SK-N-SH treated with all-trans-retinoic acid at 6 μM for 48 hours (cell line): ENCODE measurements at regions not wholly inside any gene's neighbourhood (a gene's known extent, or its start where the extent isn't known, plus 50 kb on each side); places are given as distances from the start of the nearest gene placed in this dataset.

Experiments
- ATAC-seq: fragments of 200-7000 bp; cut with Tn5 transposase; 3 replicates; pipeline ENCODE4 v1.9.1; 2020; ENCODE audit warnings: mild to moderate bottlenecking, moderate library complexity
- ARNTL ChIP-seq: fragments of 450-650 bp; formaldehyde crosslinking; IDR thresholded peaks from 2 replicates; pipeline ENCODE4 v1.5.0; 2020; ENCODE audit warnings: low read depth, mild to moderate bottlenecking, moderate library complexity, borderline replicate concordance
- BACH2 ChIP-seq: fragments of 250-450 bp; sonication (Bioruptor Pico); IDR thresholded peaks from 2 replicates; pipeline ENCODE4 v1.9.0; 2021; ENCODE audit warnings: mild to moderate bottlenecking, borderline replicate concordance
- CREB5 ChIP-seq: fragments of 250-450 bp; sonication (Bioruptor Pico); IDR thresholded peaks from 2 replicates; pipeline ENCODE4 v1.5.1; 2020; ENCODE audit warnings: low read depth, mild to moderate bottlenecking, moderate library complexity
- CSDC2 ChIP-seq: fragments of 250-450 bp; sonication (Bioruptor Pico); IDR thresholded peaks from 2 replicates; pipeline ENCODE4 v1.5.0; 2020; ENCODE audit warnings: mild to moderate bottlenecking, moderate library complexity
- ESRRG ChIP-seq: fragments of 250-450 bp; sonication (Bioruptor Pico); IDR thresholded peaks from 2 replicates; pipeline ENCODE4 v1.6.1; 2021; ENCODE audit warnings: mild to moderate bottlenecking
- GLIS3 ChIP-seq: fragments of 250-450 bp; sonication (Bioruptor Pico); IDR thresholded peaks from 2 replicates; pipeline ENCODE4 v1.5.0; 2020; ENCODE audit warnings: mild to moderate bottlenecking, moderate library complexity
- ISL1 ChIP-seq: fragments of 250-450 bp; sonication (Bioruptor Pico); IDR thresholded peaks from 2 replicates; pipeline ENCODE4 v2.1.2; 2022; ENCODE audit warnings: mild to moderate bottlenecking, moderate library complexity
- OSR1 ChIP-seq: fragments of 250-450 bp; sonication (Bioruptor Pico); IDR thresholded peaks from 2 replicates; pipeline ENCODE4 v1.8.0; 2022; ENCODE audit warnings: moderate library complexity, mild to moderate bottlenecking, inconsistent platforms
- POU6F1 ChIP-seq: fragments of 250-450 bp; sonication (Bioruptor Pico); IDR thresholded peaks from 2 replicates; pipeline ENCODE4 v1.8.0; 2021; ENCODE audit warnings: low read depth, mild to moderate bottlenecking, moderate library complexity, borderline replicate concordance
- PPARA ChIP-seq: fragments of 250-450 bp; sonication (Bioruptor Pico); IDR thresholded peaks from 2 replicates; pipeline ENCODE4 v1.5.0; 2020; ENCODE audit warnings: mild to moderate bottlenecking, borderline replicate concordance
- RARB ChIP-seq: fragments of 250-450 bp; sonication (Bioruptor Pico); IDR thresholded peaks from 2 replicates; pipeline ENCODE4 v1.8.0; 2021; ENCODE audit warnings: mild to moderate bottlenecking, moderate library complexity
- SNAI2 ChIP-seq: fragments of 250-450 bp; sonication (Bioruptor Pico); IDR thresholded peaks from 2 replicates; pipeline ENCODE4 v1.5.0; 2020; ENCODE audit warnings: mild to moderate bottlenecking, moderate library complexity
- TCF4 ChIP-seq: fragments of 250-450 bp; sonication (Bioruptor Pico); IDR thresholded peaks from 2 replicates; pipeline ENCODE4 v1.8.0; 2021; ENCODE audit warnings: mild to moderate bottlenecking, moderate library complexity, borderline replicate concordance
- TOX ChIP-seq: fragments of 250-450 bp; sonication (Bioruptor Pico); IDR thresholded peaks from 2 replicates; pipeline ENCODE4 v1.8.0; 2021; ENCODE audit warnings: mild to moderate bottlenecking, moderate library complexity, borderline replicate concordance
- TSHZ2 ChIP-seq: fragments of 250-450 bp; sonication (Bioruptor Pico); IDR thresholded peaks from 2 replicates; pipeline ENCODE4 v1.5.0; 2020; ENCODE audit warnings: mild to moderate bottlenecking, moderate library complexity
- ZC3H10 ChIP-seq: fragments of 250-450 bp; sonication (Bioruptor Pico); IDR thresholded peaks from 2 replicates; pipeline ENCODE4 v1.5.1; 2021; ENCODE audit warnings: mild to moderate bottlenecking, moderate library complexity
- ZFP3 ChIP-seq: fragments of 250-450 bp; sonication (Bioruptor Pico); IDR thresholded peaks from 2 replicates; pipeline ENCODE4 v1.5.0; 2020; ENCODE audit warnings: mild to moderate bottlenecking, moderate library complexity
- ZNF70 ChIP-seq: fragments of 450-650 bp; formaldehyde crosslinking; IDR thresholded peaks from 2 replicates; pipeline ENCODE4 v1.5.0; 2020; ENCODE audit warnings: mild to moderate bottlenecking, moderate library complexity
- ZNF8 ChIP-seq: fragments of 450-650 bp; formaldehyde crosslinking; IDR thresholded peaks from 2 replicates; pipeline ENCODE4 v1.5.0; 2020; ENCODE audit warnings: mild to moderate bottlenecking, moderate library complexity
- TF ChIP-seq, protein P1 (sequence below): fragments of 250-450 bp; sonication (Bioruptor Pico); IDR thresholded peaks from 2 replicates; pipeline ENCODE4 v1.5.1; 2021; ENCODE audit warnings: mild to moderate bottlenecking, moderate library complexity
- TF ChIP-seq, protein P2 (sequence below): fragments of 250-450 bp; sonication (Bioruptor Pico); IDR thresholded peaks from 2 replicates; pipeline ENCODE4 v1.8.0; 2020; ENCODE audit warnings: mild to moderate bottlenecking, moderate library complexity, borderline replicate concordance

DNA sequence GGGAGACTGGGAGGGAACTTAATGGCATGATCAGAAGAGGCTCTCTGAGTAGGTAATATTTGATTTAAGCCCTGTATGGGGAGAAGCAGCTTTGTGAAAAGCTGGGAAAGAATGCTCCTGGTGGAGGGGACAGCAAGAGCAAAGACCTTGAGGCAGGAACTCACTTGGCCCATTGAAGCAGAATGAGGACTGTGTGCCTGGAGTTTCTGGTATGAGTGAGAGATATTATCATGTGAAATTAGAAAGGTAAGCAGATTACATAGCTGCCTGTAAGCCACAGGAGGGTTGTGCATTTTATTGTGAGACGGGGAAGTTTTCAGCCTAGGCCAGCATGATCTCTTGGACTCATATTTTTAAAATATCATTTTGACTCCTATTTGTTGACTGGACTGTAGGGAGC lies 502.1 kb downstream of the DHX35 start:
- TF ChIP-seq TSHZ2 (no peak), ISL1 (CRISPR knock-in tag) (no peak), TOX (CRISPR knock-in tag) (no peak), CREB5 (CRISPR knock-in tag) (no peak), ZNF70 (CRISPR knock-in tag) (peak; percentile 13; the same call in 1 of the 2 replicates)
- TF ChIP-seq, protein P1, sequence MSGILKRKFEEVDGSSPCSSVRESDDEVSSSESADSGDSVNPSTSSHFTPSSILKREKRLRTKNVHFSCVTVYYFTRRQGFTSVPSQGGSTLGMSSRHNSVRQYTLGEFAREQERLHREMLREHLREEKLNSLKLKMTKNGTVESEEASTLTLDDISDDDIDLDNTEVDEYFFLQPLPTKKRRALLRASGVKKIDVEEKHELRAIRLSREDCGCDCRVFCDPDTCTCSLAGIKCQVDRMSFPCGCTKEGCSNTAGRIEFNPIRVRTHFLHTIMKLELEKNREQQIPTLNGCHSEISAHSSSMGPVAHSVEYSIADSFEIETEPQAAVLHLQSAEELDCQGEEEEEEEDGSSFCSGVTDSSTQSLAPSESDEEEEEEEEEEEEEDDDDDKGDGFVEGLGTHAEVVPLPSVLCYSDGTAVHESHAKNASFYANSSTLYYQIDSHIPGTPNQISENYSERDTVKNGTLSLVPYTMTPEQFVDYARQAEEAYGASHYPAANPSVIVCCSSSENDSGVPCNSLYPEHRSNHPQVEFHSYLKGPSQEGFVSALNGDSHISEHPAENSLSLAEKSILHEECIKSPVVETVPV (CRISPR knock-in tag), result no peak

GRCh38 chr20:39462416-39462945 lies 500.3 kb downstream of the DHX35 start:
- no peak for ATAC-seq
- no peak for TF ChIP-seq SNAI2 (CRISPR knock-in tag)
- TF ChIP-seq BACH2, result no peak
- TF ChIP-seq, protein P1 (CRISPR knock-in tag), result no peak
- TF ChIP-seq, protein P2, sequence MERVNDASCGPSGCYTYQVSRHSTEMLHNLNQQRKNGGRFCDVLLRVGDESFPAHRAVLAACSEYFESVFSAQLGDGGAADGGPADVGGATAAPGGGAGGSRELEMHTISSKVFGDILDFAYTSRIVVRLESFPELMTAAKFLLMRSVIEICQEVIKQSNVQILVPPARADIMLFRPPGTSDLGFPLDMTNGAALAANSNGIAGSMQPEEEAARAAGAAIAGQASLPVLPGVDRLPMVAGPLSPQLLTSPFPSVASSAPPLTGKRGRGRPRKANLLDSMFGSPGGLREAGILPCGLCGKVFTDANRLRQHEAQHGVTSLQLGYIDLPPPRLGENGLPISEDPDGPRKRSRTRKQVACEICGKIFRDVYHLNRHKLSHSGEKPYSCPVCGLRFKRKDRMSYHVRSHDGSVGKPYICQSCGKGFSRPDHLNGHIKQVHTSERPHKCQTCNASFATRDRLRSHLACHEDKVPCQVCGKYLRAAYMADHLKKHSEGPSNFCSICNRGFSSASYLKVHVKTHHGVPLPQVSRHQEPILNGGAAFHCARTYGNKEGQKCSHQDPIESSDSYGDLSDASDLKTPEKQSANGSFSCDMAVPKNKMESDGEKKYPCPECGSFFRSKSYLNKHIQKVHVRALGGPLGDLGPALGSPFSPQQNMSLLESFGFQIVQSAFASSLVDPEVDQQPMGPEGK, result no peak
- no peak for TF ChIP-seq ZC3H10
- TF ChIP-seq RARB (CRISPR knock-in tag), result no peak
- no peak for TF ChIP-seq CSDC2
- TF ChIP-seq OSR1 (CRISPR knock-in tag), result no peak
- no peak for TF ChIP-seq TOX (CRISPR knock-in tag)
- TF ChIP-seq ISL1 (CRISPR knock-in tag), result no peak
- TF ChIP-seq TCF4 (CRISPR knock-in tag), result no peak
- no peak for TF ChIP-seq POU6F1 (CRISPR knock-in tag)
- TF ChIP-seq GLIS3 (CRISPR knock-in tag), result no peak
- no peak for TF ChIP-seq ZNF70 (CRISPR knock-in tag)
- no peak for TF ChIP-seq ARNTL (CRISPR knock-in tag)
- TF ChIP-seq ZFP3 (CRISPR knock-in tag), result no peak
- TF ChIP-seq PPARA (CRISPR knock-in tag), result no peak
- no peak for TF ChIP-seq ZNF8

More for the DNA sequence above, 502.1 kb downstream of the DHX35 start:
- ATAC-seq, result no peak

DNA sequence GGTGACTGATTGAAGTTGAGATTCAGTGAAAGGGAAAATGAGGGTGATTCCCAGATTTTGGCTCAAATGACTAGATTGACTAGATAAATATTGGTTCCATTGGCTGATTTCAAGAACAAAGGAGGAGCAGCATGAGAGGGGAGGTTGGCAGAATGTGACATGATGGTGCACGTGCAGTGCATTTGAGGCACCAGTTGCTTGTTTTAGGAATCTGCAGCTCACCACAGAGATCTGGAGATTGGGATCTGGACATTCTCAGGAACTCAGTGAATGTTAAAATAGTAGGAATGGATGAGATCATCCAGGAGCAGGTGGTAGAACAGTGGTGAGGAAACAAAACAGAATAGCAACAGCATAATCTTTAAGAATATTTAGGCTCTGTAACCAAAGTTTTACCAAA lies 496.3 kb downstream of the DHX35 start:
- no peak for ATAC-seq
- TF ChIP-seq TOX (CRISPR knock-in tag), result no peak
- no peak for TF ChIP-seq CREB5 (CRISPR knock-in tag)
- TF ChIP-seq, protein P2, result no peak
- no peak for TF ChIP-seq ARNTL (CRISPR knock-in tag)
- no peak for TF ChIP-seq RARB (CRISPR knock-in tag)
- no peak for TF ChIP-seq ZC3H10
- no peak for TF ChIP-seq ESRRG (CRISPR knock-in tag)
- TF ChIP-seq GLIS3 (CRISPR knock-in tag), result no peak
